Trophoblast cell (in vitro differentiated cells and primary cell): ENCODE measurements at regions not wholly inside any gene's neighbourhood (a gene's known extent, or its start where the extent isn't known, plus 50 kb on each side); places are given as distances from the start of the nearest gene placed in this dataset.
"Not testable (repeated sequence)": the region's sequence is repeated elsewhere in the genome, so short reads cannot be mapped to it uniquely, and the experiment has no call there.

Experiments
- DNase-seq, 2 donors: peaks; one replicate each; pipeline ENCODE4 v3.0.0-alpha.2; 2016
- H2AFZ ChIP-seq: 2 replicates; pipeline ENCODE4 v1.6.1; 2013; ENCODE audit warnings: low read length, moderate library complexity, mild to moderate bottlenecking; ENCODE audit not compliant: insufficient read depth, poor library complexity
- H2AK5ac ChIP-seq: 2 replicates; pipeline ENCODE4 v1.6.1; 2013; ENCODE audit warnings: mild to moderate bottlenecking, low read length
- H2BK120ac ChIP-seq: 2 replicates; pipeline ENCODE4 v1.6.1; 2013; ENCODE audit warnings: low read length, mild to moderate bottlenecking, moderate library complexity; ENCODE audit not compliant: insufficient read depth, poor library complexity
- H2BK12ac ChIP-seq: 2 replicates; pipeline ENCODE4 v1.6.1; 2013; ENCODE audit warnings: mild to moderate bottlenecking, low read length, moderate library complexity
- H2BK5ac ChIP-seq: 2 replicates; pipeline ENCODE4 v1.6.1; 2013; ENCODE audit warnings: low read length, low read depth, moderate library complexity, mild to moderate bottlenecking; ENCODE audit not compliant: poor library complexity
- H3K14ac ChIP-seq: 2 replicates; pipeline ENCODE4 v1.6.1; 2013; ENCODE audit warnings: mild to moderate bottlenecking, low read length
- H3K18ac ChIP-seq: 2 replicates; pipeline ENCODE4 v1.6.1; 2013; ENCODE audit warnings: mild to moderate bottlenecking, low read length
- H3K23ac ChIP-seq: 2 replicates; pipeline ENCODE4 v1.6.1; 2013; ENCODE audit warnings: low read length
- H3K27ac ChIP-seq: 2 replicates; pipeline ENCODE4 v1.5.1; 2013; ENCODE audit warnings: low read depth, mild to moderate bottlenecking, inconsistent platforms, low read length, moderate library complexity
- H3K27me3 ChIP-seq: 2 replicates; pipeline ENCODE4 v1.6.1; 2013; ENCODE audit warnings: inconsistent platforms, mild to moderate bottlenecking, low read length, moderate library complexity; ENCODE audit not compliant: insufficient read depth
- H3K36me3 ChIP-seq, 2 experiments: 1 replicate in 1 of 2; 2 replicates in 1 of 2; pipeline ENCODE4 v1.6.1; 2013; ENCODE audit warnings: low read length in 2 of 2, mild to moderate bottlenecking in 2 of 2, moderate library complexity in 1 of 2; ENCODE audit not compliant: insufficient read depth in 2 of 2, control insufficient read depth in 1 of 2
- H3K4ac ChIP-seq: 2 replicates; pipeline ENCODE4 v1.6.1; 2013; ENCODE audit warnings: low read depth, mild to moderate bottlenecking, low read length, moderate library complexity
- H3K4me1 ChIP-seq, 2 experiments: 1 replicate in 1 of 2; 2 replicates in 1 of 2; pipeline ENCODE4 v1.6.1; 2013; ENCODE audit warnings: low read length in 2 of 2, mild to moderate bottlenecking in 2 of 2, moderate library complexity in 1 of 2; ENCODE audit not compliant: insufficient read depth in 2 of 2, control insufficient read depth in 1 of 2
- H3K4me2 ChIP-seq: 2 replicates; pipeline ENCODE4 v1.6.1; 2013; ENCODE audit warnings: inconsistent platforms, mild to moderate bottlenecking, low read length, moderate library complexity
- H3K4me3 ChIP-seq: 2 replicates; pipeline ENCODE4 v1.5.1; 2013; ENCODE audit warnings: mild to moderate bottlenecking, low read depth, low read length, inconsistent platforms
- H3K79me1 ChIP-seq: one replicate; pipeline ENCODE4 v1.6.1; 2013; ENCODE audit warnings: low read length
- H3K79me2 ChIP-seq: 2 replicates; pipeline ENCODE4 v1.6.1; 2013; ENCODE audit warnings: low read length, mild to moderate bottlenecking; ENCODE audit not compliant: control insufficient read depth, insufficient read depth, poor library complexity
- H3K9ac ChIP-seq: 2 replicates; pipeline ENCODE4 v1.6.1; 2013; ENCODE audit warnings: mild to moderate bottlenecking, low read length
- H3K9me3 ChIP-seq: 2 replicates; pipeline ENCODE4 v1.6.1; 2013; ENCODE audit warnings: low read depth, mild to moderate bottlenecking, control low read depth, inconsistent platforms, low read length; ENCODE audit not compliant: insufficient read depth
- H4K12ac ChIP-seq: 2 replicates; pipeline ENCODE4 v1.6.1; 2013; ENCODE audit warnings: low read depth, mild to moderate bottlenecking, low read length, moderate library complexity
- H4K8ac ChIP-seq: 2 replicates; pipeline ENCODE4 v1.6.1; 2013; ENCODE audit warnings: low read depth, mild to moderate bottlenecking, low read length, moderate library complexity
- H4K91ac ChIP-seq: one replicate; pipeline ENCODE4 v1.6.1; 2013; ENCODE audit warnings: low read depth, mild to moderate bottlenecking, low read length, moderate library complexity
- WGBS: extraction: QIAGEN DNeasy Blood & Tissue Kit; methylation state at CpG from one replicate; pipeline ENCODE4 v1.1.7; 2013; ENCODE audit warnings: missing lambda C conversion rate; ENCODE audit not compliant: insufficient read length, insufficient coverage; ENCODE audit errors: extremely low coverage; 5-methylcytosine and 5-hydroxymethylcytosine counted together

GRCh38 chr7:42639930-42640329, 271.9 kb downstream of the C7orf25 start:
- no peaks in the 10 kb centered on the region for H3K4me1 ChIP-seq
- no peak overlapping the region for H2AFZ ChIP-seq
- no peaks in the 10 kb centered on the region for H3K36me3 ChIP-seq
- no peak overlapping the region for H3K4me2 ChIP-seq
- no peaks in the 10 kb centered on the region for H3K27me3 ChIP-seq
- H3K14ac ChIP-seq: no peak overlapping the region
- H3K9me3 ChIP-seq: no peaks in the 10 kb centered on the region
- H4K12ac ChIP-seq: no peak overlapping the region
- no peak overlapping the region for H2BK120ac ChIP-seq
- no peaks in the 10 kb centered on the region for H3K79me1 ChIP-seq
- no peak overlapping the region for H2BK5ac ChIP-seq
- no peak overlapping the region for H3K4ac ChIP-seq
- no peak overlapping the region for H4K8ac ChIP-seq
- H2AK5ac ChIP-seq: no peak overlapping the region
- H3K9ac ChIP-seq: no peak overlapping the region
- H3K18ac ChIP-seq: no peak overlapping the region
- H4K91ac ChIP-seq: no peak overlapping the region
- no peak overlapping the region for H3K4me3 ChIP-seq
- H3K27ac ChIP-seq: no peak overlapping the region
- H2BK12ac ChIP-seq: no peak overlapping the region
- no peak for DNase-seq
- no peak overlapping the region for H3K23ac ChIP-seq
- no CpG with 5 or more reads among the region's 5 CpGs for WGBS
- no peaks in the 10 kb centered on the region for H3K79me2 ChIP-seq

- H3K79me2 ChIP-seq, H3K9ac ChIP-seq, H2BK120ac ChIP-seq, DNase-seq, H3K14ac ChIP-seq, H3K79me1 ChIP-seq, H3K4ac ChIP-seq, H4K8ac ChIP-seq, H2BK12ac ChIP-seq, H4K12ac ChIP-seq, H3K27ac ChIP-seq, H3K4me1 ChIP-seq, H3K36me3 ChIP-seq, H2BK5ac ChIP-seq, H3K18ac ChIP-seq, H4K91ac ChIP-seq, H3K27me3 ChIP-seq, H2AFZ ChIP-seq, H3K23ac ChIP-seq, H3K9me3 ChIP-seq, H3K4me2 ChIP-seq, H3K4me3 ChIP-seq, H2AK5ac ChIP-seq: not testable (repeated sequence)
- no CpG with 5 or more reads among the region's 11 CpGs for WGBS
Observed at GRCh38 chr7:42636380-42636779, 275.5 kb downstream of the C7orf25 start.

- WGBS: no CpG with 5 or more reads among the region's 4 CpGs
- no peak overlapping the region for H2AK5ac ChIP-seq
Observed at GRCh38 chr7:42628054-42628453, 283.8 kb downstream of the C7orf25 start.

DNA sequence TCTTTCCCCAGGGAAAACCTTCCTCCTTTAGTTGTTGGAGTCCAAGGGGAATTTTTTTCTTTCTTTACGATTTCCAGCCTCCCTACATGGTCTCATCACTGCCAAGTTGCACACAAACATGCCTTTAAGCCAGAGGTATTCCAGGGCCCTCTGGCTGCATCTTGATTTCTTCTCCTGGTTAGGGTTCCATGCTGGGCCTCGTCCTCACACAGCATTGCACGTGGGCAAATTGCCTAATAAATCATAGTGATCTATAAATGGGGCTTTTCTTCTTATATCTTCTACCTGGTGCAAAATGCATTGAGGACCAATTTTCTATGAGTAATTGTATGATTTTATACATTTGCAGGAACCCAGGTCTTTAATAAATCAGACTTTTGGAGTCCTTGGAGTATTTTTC, 284.2 kb downstream of the C7orf25 start:
- no peak overlapping the region for H4K91ac ChIP-seq
- H2AK5ac ChIP-seq: no peak overlapping the region
- no peak overlapping the region for H4K8ac ChIP-seq
- H3K79me1 ChIP-seq: no peaks in the 10 kb centered on the region
- no peak overlapping the region for H3K4ac ChIP-seq
- H3K27ac ChIP-seq: no peak overlapping the region
- H3K27me3 ChIP-seq: no peaks in the 10 kb centered on the region
- no peak overlapping the region for H3K18ac ChIP-seq
- no peak overlapping the region for H2BK5ac ChIP-seq
- H3K36me3 ChIP-seq: no peaks in the 10 kb centered on the region
- H2BK12ac ChIP-seq: no peak overlapping the region
- H2BK120ac ChIP-seq: no peak overlapping the region
- H4K12ac ChIP-seq: no peak overlapping the region
- H3K14ac ChIP-seq: no peak overlapping the region
- H3K9ac ChIP-seq: no peak overlapping the region
- no peak for DNase-seq
- no peaks in the 10 kb centered on the region for H3K4me1 ChIP-seq
- no peaks in the 10 kb centered on the region for H3K9me3 ChIP-seq
- H2AFZ ChIP-seq: no peak overlapping the region
- H3K4me3 ChIP-seq: no peak overlapping the region
- H3K79me2 ChIP-seq: no peaks in the 10 kb centered on the region
- no CpG with 5 or more reads among the region's 3 CpGs for WGBS
- H3K23ac ChIP-seq: no peak overlapping the region
- H3K4me2 ChIP-seq: no peak overlapping the region

More at GRCh38 chr7:42628054-42628453, 283.8 kb downstream of the C7orf25 start:
- Histone ChIP-seq H3K4me2 (no peak overlapping the region), H3K27me3 (no peaks in the 10 kb centered on the region), H4K8ac (no peak overlapping the region), H3K4me1 (no peaks in the 10 kb centered on the region), H3K14ac (no peak overlapping the region), H3K4me3 (no peak overlapping the region), H4K12ac (no peak overlapping the region), H2BK12ac (no peak overlapping the region), H3K4ac (no peak overlapping the region), H3K27ac (no peak overlapping the region), H3K23ac (no peak overlapping the region), H2BK5ac (no peak overlapping the region), H2BK120ac (no peak overlapping the region), H3K79me2 (no peaks in the 10 kb centered on the region), H3K9me3 (no peaks in the 10 kb centered on the region), H3K79me1 (no peaks in the 10 kb centered on the region), H3K36me3 (no peaks in the 10 kb centered on the region), H2AFZ (no peak overlapping the region), H3K9ac (no peak overlapping the region), H4K91ac (no peak overlapping the region), H3K18ac (no peak overlapping the region)
- DNase-seq: no peak
